ENCODE measurements at regions not wholly inside any gene's neighbourhood (a gene's known extent, or its start where the extent isn't known, plus 50 kb on each side); places are given as distances from the start of the nearest gene placed in this dataset.
"Not testable (repeated sequence)": the region's sequence is repeated elsewhere in the genome, so short reads cannot be mapped to it uniquely, and the experiment has no call there.

DNA sequence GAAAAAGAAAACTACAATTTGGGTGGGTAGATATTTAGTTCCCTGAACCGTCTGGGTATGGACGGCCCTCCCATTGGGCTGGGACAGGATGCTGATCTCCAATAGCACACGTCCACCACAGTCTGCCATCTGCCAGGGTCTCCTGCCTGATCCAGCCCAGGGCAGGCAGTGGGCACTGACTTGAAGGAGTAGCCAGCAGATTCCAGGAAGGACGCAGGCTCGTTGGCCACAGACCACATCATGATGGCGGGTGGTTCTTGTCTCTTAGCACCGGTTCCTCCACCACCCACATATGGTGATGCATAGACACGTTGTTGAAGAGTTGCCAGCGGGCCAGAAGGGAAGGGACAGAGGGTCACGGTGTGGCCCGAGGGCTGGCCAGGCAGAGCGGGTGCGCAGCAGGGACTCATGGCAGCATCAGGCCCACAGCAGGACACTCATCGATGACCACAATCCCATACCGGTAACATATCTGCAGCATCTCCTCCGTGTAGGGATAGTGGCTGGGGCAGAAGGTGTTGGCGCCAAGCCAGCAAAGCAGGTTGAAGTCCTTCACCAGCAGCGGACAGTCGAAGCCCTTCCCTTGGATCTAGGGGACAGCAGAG, 155.8 kb upstream of the FAM174A start:
- DNase-seq (ENCODE audit: low read depth in 2 of 2) = not testable (repeated sequence)

- not testable (repeated sequence) for DNase-seq (ENCODE audit: low read depth in 2 of 2)
These were observed 170.3 kb upstream of the FAM174A start for GRCh38 chr5:100364757-100365478.

DNA sequence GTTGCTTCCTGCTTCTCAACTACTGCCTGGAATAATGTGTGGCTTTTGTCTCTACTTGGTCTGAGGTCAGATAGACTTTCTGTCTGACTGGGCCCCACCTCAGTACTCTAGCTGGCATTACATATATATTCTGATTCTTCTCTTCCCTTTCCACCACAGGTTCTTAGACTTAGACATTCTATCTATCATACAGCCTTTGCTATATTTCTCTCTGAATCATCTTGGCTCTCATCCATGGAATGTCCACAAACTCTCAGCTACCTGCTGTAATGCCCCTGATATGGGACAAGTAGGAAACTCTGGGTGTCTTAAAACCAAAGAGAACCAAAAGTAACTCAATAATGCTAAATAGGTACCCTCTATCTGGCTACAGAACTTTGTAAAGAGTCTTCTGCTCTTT, 170.8 kb upstream of the FAM174A start:
- DNase-seq (ENCODE audit: low read depth in 2 of 2) = not testable (repeated sequence)

DNA sequence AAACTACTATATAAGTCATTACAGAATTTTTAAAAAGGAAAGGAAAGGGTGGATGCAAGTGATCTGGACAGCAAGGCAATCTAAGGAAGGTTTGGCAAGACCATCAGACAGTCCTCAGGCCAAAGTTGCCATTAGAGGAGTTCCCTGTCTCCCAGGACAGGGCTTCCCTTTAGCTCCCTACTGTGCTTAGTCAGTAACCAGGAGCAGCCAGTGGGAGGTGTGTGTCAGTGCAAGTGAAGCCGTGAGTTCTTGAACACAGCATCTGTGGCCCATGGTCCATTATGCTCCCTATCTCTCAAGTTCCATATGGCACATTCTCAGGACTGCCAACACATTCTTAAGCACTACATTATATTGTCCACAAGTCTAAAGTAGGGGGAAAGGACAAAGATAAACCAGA, 175.2 kb upstream of the FAM174A start:
- not testable (repeated sequence) for DNase-seq (ENCODE audit: low read depth in 2 of 2)

GRCh38 chr5:100346269-100346668, 188.9 kb upstream of the FAM174A start:
- DNase-seq (ENCODE audit: low read depth in 2 of 2) = not testable (repeated sequence)

GRCh38 chr5:100341485-100341884, 193.7 kb upstream of the FAM174A start:
- not testable (repeated sequence) for DNase-seq (ENCODE audit: low read depth in 2 of 2)

- no peak for DNase-seq (ENCODE audit: low read depth in 2 of 2)
These were observed 212.7 kb upstream of the FAM174A start for GRCh38 chr5:100322483-100322882.

- no peak for DNase-seq (ENCODE audit: low read depth in 2 of 2)
These were observed 215.3 kb upstream of the FAM174A start for GRCh38 chr5:100319885-100320284.

- DNase-seq (ENCODE audit: low read depth in 2 of 2) = no peak
These were observed 221.5 kb upstream of the FAM174A start for GRCh38 chr5:100313657-100314056.

- DNase-seq (ENCODE audit: low read depth in 2 of 2) = no peak
These were observed 223.4 kb upstream of the FAM174A start for GRCh38 chr5:100311806-100312205.

GRCh38 chr5:100306000-100306399, 229.2 kb upstream of the FAM174A start:
- no peak for DNase-seq (ENCODE audit: low read depth in 2 of 2)

DNA sequence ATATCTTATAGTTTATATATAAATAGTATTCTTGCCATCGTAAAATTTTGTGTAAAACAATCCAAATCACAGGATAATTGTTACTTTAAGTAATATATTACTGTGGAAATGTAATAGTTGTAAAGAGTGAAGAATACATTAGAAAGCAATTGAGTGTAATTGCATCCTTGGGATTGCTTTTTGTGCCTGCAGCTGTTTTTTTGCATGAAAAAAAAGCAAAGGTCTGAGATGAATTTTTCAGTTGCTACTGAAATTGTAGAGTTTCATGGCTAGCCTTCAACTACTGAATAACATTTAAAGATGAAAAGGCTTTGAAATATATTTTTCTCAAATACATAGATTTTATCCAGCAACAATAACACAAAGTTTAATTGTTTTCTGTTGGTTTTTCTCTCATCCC, 232.0 kb upstream of the FAM174A start:
- DNase-seq (ENCODE audit: low read depth in 2 of 2) = no peak

DNA sequence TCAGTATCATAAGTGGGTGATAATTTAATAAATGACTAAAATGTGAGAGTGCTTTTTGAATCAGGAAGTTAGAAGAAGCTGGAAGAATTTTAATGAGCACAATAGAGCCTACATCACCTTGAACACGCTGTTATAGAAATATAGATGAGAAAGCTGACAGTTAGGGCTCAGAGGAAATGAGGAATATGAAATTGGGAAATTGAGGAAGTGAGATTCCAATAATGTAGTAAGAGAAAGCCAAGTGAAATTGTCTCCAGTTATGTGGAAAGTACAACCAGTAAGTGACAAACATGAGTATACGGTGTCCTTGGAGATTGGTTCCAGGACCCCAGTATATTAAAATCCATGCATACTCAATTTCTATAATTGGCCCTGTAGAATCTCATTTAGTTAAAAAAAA, 235.9 kb upstream of the FAM174A start:
- no peak for DNase-seq (ENCODE audit: low read depth in 2 of 2)

DNA sequence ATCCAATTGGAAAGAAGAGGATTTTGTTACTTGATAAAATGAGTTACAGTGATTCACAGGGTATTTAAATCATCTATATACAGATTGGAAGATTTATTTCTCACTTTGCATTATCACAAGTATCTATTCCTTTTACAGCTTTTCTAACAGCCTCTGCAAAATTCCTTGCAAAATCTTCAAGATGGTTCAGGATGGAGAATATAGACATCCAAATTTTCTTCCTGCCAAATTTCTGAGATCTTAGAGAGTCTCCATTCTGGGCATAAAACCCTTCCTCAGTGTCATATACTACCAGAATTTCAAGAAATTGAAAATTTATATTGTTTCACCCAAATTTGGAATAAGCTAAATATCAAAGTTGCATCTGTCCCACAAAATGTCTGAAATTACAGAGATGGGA, 259.1 kb upstream of the FAM174A start:
- no peak for DNase-seq (ENCODE audit: low read depth in 2 of 2)

DNA sequence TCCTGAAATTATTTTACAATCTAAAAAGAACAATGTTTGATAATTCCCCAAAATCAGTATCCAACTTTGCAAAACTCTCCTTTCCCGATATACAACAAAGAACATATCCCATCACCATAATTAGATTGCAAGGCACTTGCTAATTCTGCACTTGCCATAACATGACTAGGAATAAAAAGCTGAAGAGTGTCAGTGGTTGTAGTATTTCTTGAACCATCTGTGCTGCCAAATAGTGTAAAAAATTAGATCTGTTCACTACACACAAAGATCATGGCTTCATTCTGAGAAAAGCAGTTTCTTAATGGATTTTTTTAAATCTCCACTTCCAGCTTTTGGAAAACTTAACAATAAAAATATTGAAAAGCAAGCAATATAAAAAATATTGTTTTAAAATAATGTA, 259.5 kb upstream of the FAM174A start:
- no peak for DNase-seq (ENCODE audit: low read depth in 2 of 2)

DNA sequence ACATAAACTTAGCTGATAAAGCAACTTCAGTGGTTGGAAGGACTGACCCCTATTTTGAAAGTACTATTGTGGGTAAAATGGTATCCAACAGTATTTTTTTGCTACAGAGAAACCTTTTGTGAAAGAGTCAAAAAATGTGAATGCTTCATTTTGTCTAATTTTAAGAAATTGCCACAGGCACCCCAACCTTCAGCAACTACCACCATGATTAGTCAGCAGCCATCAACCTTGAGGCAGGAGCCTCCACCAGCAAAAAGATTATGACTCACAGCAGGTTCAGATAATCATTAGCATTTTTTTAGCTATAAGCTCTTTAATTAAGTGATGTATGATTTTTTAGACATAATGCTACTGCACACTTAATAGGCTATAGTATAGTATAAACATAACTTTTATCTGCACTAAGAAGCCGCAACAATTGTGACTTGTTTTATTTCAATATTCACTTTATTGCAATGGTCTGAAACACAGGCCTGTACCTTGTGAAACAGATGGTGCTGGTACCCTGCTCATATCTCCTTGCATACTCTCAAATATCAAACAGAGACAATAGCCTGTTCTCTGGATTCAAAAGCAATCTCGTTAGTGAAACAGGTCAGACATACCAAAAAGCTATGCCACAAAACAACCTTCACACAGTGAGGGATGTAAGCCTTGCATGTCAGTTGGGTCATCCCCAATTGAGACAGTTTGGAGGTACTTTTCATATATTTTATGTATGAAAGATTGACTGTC, 261.2 kb upstream of the FAM174A start:
- DNase-seq (ENCODE audit: low read depth in 2 of 2) = no peak

DNA sequence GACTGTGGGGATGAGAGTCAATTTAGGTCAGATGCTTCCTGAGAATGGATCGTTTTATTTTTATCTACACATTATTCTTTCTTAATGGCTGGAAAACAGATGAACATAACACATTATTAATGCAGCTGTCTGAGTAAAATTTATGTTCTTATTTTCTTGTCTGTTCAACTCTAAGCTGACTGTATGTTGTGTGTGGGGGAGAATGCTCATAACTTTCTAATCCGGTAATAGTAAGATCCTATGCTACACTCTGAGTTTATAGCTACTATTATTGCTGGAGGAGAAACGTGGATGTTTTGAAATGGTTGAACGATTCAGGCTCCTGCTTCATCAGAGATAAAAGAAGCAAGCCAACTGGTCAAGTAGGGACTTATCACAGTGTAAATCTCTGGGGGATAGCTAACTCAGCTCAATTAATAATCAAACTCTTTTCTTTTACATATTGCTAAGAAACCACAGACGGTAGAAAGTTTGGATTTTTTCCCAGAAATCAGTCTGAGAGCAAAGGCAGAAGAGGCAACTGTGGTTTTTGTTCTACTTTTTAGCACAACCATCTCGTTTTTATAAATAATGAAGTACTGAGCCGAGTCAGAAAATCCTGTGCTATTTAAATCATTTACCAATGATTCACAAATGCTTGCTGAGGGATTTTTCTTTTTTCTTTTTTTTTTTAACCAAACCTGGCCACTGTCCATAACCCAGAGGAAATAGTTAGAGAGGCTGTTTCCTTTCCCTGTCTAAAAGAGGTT, 265.0 kb upstream of the FAM174A start:
- DNase-seq (ENCODE audit: low read depth in 2 of 2) = no peak

GRCh38 chr5:100260968-100261367, 274.2 kb upstream of the FAM174A start:
- no peak for DNase-seq (ENCODE audit: low read depth in 2 of 2)

DNA sequence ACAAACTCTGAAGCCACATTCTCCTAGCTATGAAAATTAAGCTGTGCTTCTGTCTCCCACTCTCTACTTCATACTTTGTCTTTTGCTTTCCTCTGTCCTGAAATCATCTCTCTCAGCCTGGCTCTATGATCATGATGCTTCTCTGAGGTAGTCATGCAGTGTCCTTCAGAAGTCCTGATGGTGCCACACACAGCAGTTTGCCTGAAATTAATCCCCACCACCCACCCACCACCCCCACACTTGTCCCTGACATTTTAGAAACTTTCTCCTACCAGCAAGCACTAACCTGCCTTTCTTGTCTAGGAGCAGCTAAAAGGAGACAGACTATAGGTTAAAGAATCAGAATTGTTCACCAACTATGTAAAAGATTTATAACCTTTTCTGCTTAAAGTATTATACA, 282.2 kb upstream of the FAM174A start:
- DNase-seq (ENCODE audit: low read depth in 2 of 2) = no peak

GRCh38 chr5:100252037-100252436, 283.1 kb upstream of the FAM174A start:
- no peak for DNase-seq (ENCODE audit: low read depth in 2 of 2)

DNA sequence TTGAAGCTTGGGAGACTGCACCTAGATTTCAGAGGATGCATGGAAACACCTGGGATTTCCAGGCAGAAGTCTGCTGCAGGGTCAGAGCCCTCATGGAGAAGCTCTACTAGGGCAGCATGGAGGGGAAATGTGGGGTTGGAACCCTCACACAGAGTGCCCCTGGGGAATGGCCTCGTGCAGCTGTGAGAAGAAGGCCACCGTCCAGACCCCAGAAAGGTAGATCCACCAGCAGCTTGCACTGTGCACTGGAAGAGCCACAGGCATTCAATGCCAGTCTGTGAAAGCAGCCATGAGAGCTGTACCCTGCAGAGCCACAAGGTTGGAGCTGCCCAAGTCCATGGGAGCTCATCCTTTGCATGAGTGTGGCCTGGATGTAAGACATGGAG, 285.3 kb upstream of the FAM174A start:
- DNase-seq (ENCODE audit: low read depth in 2 of 2) = no peak

DNA sequence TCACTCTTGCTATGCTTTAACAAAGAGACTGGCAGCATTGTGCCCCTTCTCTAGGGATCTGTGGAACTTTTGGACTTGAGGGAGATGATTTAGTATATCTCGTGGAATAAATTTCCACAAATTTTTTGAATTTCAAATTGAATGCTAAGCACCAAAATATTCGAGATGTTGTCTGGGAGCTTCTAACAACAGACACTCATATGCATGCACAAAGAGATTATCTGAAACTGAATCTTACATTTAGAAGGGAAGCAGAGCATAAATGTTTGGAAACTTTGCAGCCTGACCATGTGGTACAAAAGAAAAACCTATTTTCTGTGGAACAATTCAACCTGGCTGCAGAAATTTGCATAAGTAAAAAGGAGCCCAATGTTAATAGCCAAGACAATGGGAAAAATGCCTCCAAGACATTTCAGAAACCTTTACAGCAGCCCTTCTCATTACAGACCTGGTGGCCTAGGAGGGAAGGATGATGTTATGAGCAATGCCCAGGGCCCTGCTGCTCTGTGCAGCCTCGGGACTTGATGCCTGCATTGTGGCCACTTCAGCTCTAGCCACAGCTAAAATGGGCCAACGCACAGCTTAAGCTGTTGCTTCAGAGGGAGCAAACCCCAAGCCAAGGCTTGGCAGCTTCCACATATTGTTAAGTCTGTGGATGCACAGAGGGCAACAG, 285.8 kb upstream of the FAM174A start:
- DNase-seq (ENCODE audit: low read depth in 2 of 2) = no peak
